NT2/D1 (cell line): ENCODE measurements at regions not wholly inside any gene's neighbourhood (a gene's known extent, or its start where the extent isn't known, plus 50 kb on each side); places are given as distances from the start of the nearest gene placed in this dataset.

Experiments
- SUZ12 ChIP-seq: IDR thresholded peaks from 2 replicates; pipeline ENCODE4 v1.6.1; 2011; ENCODE audit not compliant: insufficient read length, insufficient read depth; ENCODE audit errors: extremely low read depth
- ZNF274 ChIP-seq: IDR thresholded peaks from 2 replicates; pipeline ENCODE4 v1.6.1; 2011; ENCODE audit warnings: mild to moderate bottlenecking, low read depth, low read length

- no peak for TF ChIP-seq ZNF274
- no peak for TF ChIP-seq SUZ12
Observed at GRCh38 chr10:131686781-131687420, 213.9 kb upstream of the PPP2R2D start.
